ENCODE measurements at regions not wholly inside any gene's neighbourhood (a gene's known extent, or its start where the extent isn't known, plus 50 kb on each side); places are given as distances from the start of the nearest gene placed in this dataset.

GRCh38 chr5:141800617-141801016 is 77.6 kb downstream of the PCDH1 start:
- no peak for DNase-seq

- DNase-seq = no peak
Measured at GRCh38 chr5:141799507-141800167, 78.6 kb downstream of the PCDH1 start.

- no peak for DNase-seq
Measured at GRCh38 chr5:141797425-141797824, 80.8 kb downstream of the PCDH1 start.

- no peak for DNase-seq
Measured at GRCh38 chr5:141795421-141795820, 82.8 kb downstream of the PCDH1 start.

- no peak for DNase-seq
Measured at GRCh38 chr5:141793881-141794280, 84.3 kb downstream of the PCDH1 start.

GRCh38 chr5:141793403-141793802 is 84.8 kb downstream of the PCDH1 start:
- no peak for DNase-seq

- DNase-seq = no peak
Measured at GRCh38 chr5:141790630-141791029, 87.6 kb downstream of the PCDH1 start.

- DNase-seq = no peak
Measured at GRCh38 chr5:141789330-141789729, 88.9 kb downstream of the PCDH1 start.

GRCh38 chr5:141788296-141788970 is 89.8 kb downstream of the PCDH1 start:
- DNase-seq = no peak

- DNase-seq = no peak
Measured at GRCh38 chr5:141787376-141787775, 90.8 kb downstream of the PCDH1 start.

- DNase-seq = no peak
Measured at GRCh38 chr5:141786700-141787099, 91.5 kb downstream of the PCDH1 start.

- DNase-seq = no peak
Measured at GRCh38 chr5:141785711-141786110, 92.5 kb downstream of the PCDH1 start.

GRCh38 chr5:141785135-141785534 is 93.1 kb downstream of the PCDH1 start:
- no peak for DNase-seq

- no peak for DNase-seq
Measured at GRCh38 chr5:141784529-141784928, 93.7 kb downstream of the PCDH1 start.

GRCh38 chr5:141783947-141784296 is 94.3 kb downstream of the PCDH1 start:
- DNase-seq = no peak

GRCh38 chr5:141783005-141783946 is 94.9 kb downstream of the PCDH1 start:
- DNase-seq = peak; percentile 22

- no peak for DNase-seq
Measured at GRCh38 chr5:141781910-141782309, 96.3 kb downstream of the PCDH1 start.

- no peak for DNase-seq
Measured at GRCh38 chr5:141780952-141781781, 97.0 kb downstream of the PCDH1 start.

- DNase-seq = no peak
Measured at GRCh38 chr5:141780240-141780951, 97.8 kb downstream of the PCDH1 start.

- DNase-seq = no peak
Measured at GRCh38 chr5:141779503-141779973, 97.5 kb upstream of the ARAP3 start.

GRCh38 chr5:141778683-141779082 is 96.7 kb upstream of the ARAP3 start:
- DNase-seq = no peak

- DNase-seq = no peak
Measured at GRCh38 chr5:141778206-141778605, 96.2 kb upstream of the ARAP3 start.

All from NCI-H510A treated with DMSO at 0.1 percent for 48 hours (cell line).